Stomach smooth muscle (tissue), 2 donors: ENCODE measurements at regions not wholly inside any gene's neighbourhood (a gene's known extent, or its start where the extent isn't known, plus 50 kb on each side); places are given as distances from the start of the nearest gene placed in this dataset.

ENCODE experiments used
- H3K27ac ChIP-seq: one replicate; pipeline ENCODE4 v1.7.0; 2013; ENCODE audit warnings: mild to moderate bottlenecking, low read length, inconsistent platforms
- H3K27me3 ChIP-seq, 2 donors: one replicate each; pipeline ENCODE4 v1.7.0; 2013; ENCODE audit warnings: low read length in 2 of 2; ENCODE audit not compliant: insufficient read depth in 2 of 2, control insufficient read depth in 1 of 2
- H3K36me3 ChIP-seq, 2 donors: one replicate each; pipeline ENCODE4 v1.7.0; 2013; ENCODE audit warnings: low read length in 2 of 2; ENCODE audit not compliant: control insufficient read depth in 2 of 2, insufficient read depth in 2 of 2
- H3K4me1 ChIP-seq: one replicate; pipeline ENCODE4 v1.7.0; 2013; ENCODE audit warnings: low read length; ENCODE audit not compliant: control insufficient read depth, insufficient read depth
- H3K4me3 ChIP-seq, 2 donors: one replicate each; pipeline ENCODE4 v1.7.0; 2013; ENCODE audit warnings: low read length in 2 of 2
- H3K9ac ChIP-seq, 2 donors: one replicate each; pipeline ENCODE4 v1.7.0; 2013; ENCODE audit warnings: low read length in 2 of 2, mild to moderate bottlenecking in 1 of 2
- H3K9me3 ChIP-seq, 2 donors: one replicate each; pipeline ENCODE4 v1.7.0; 2013; ENCODE audit warnings: low read length in 2 of 2; ENCODE audit not compliant: control insufficient read depth in 2 of 2
- donor health status: healthy.
- donor health status: Pancreatic carcinoma.

DNA sequence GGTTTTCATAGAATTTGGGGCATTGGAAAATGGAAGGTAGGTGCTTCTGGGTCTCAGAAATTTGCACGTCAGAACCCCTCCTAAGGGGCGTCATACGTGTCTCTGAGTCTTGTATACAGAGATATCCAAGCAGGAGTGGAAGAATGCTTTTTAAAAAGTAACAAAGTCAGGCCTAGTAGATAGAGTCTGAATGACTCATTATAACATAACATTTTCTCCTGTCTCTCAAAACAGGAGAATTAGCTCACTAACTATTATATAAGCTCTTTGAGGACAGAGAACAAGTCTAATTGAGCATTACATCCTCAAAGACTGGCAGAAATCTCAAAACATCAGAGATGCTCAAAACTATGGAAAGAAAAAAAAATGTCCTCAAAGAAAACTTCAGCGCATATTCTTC lies 86.1 kb upstream of the CCL2 start:
- Histone ChIP-seq H3K9me3 (no peaks in the 10 kb centered on the region), H3K9ac (no peak overlapping the region), H3K4me3 (no peak overlapping the region), H3K27ac (no peak overlapping the region), H3K4me1 (no peaks in the 10 kb centered on the region), H3K27me3 (peaks cover 13 to 21% of the 10 kb centered on the region in 2 donors), H3K36me3 (no peaks in the 10 kb centered on the region)

DNA sequence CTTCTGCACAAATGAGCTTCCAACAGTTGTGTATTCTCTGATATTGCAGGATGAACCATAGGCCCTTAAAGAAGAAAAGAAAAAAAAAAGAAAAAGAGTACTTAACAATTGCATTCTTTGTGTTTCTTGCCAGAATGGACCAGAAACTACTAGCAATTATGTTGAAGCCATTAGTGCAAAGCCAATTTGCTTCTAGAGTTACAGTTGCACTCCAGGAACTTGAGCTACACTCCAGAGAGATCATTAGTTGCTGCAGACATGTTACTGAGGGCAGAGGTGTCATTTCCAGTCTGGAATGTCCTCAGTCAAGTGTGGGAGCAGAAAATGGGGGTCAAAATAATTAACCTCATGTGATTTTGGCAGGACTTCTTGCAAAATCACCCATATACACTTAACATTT lies 85.6 kb upstream of the CCL2 start:
- no peak overlapping the region for H3K9ac ChIP-seq
- H3K27ac ChIP-seq, result no peak overlapping the region
- no peaks in the 10 kb centered on the region for H3K4me1 ChIP-seq
- no peak overlapping the region for H3K4me3 ChIP-seq
- no peaks in the 10 kb centered on the region for H3K9me3 ChIP-seq
- no peaks in the 10 kb centered on the region for H3K36me3 ChIP-seq
- peaks cover 10 to 19% of the 10 kb centered on the region in 2 donors for H3K27me3 ChIP-seq

DNA sequence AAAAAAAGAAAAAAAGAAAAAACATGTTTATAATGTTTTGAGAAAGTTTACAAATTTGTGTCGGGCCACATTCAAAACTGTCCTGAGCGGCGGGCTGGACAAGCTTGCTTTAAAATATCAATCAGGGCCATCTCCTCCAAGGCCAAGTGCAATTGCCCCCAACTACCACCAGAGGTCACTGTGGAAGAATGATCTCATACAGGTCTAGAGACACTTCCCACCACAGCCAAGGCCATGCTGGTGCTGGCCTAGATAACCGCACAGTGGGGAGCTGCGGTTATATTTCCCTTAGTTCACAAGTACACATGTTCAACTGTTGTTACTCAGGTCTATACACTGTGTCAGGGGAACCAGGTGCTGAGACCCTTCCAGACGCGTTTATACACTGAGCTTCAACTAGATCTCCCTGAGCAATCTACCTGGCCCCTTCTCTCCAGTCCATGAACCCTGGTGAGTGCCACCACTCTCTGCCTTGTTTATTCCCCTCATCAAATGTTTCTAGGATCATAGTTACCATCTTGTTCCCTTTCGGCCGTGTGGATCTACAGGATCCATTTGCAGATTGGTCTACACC lies 83.8 kb upstream of the CCL2 start:
- Histone ChIP-seq H3K27ac (no peak overlapping the region), H3K4me1 (no peaks in the 10 kb centered on the region), H3K4me3 (no peak overlapping the region), H3K9ac (no peak overlapping the region), H3K9me3 (no peaks in the 10 kb centered on the region), H3K27me3 (peaks cover 6 to 11% of the 10 kb centered on the region in 2 donors), H3K36me3 (no peaks in the 10 kb centered on the region)

DNA sequence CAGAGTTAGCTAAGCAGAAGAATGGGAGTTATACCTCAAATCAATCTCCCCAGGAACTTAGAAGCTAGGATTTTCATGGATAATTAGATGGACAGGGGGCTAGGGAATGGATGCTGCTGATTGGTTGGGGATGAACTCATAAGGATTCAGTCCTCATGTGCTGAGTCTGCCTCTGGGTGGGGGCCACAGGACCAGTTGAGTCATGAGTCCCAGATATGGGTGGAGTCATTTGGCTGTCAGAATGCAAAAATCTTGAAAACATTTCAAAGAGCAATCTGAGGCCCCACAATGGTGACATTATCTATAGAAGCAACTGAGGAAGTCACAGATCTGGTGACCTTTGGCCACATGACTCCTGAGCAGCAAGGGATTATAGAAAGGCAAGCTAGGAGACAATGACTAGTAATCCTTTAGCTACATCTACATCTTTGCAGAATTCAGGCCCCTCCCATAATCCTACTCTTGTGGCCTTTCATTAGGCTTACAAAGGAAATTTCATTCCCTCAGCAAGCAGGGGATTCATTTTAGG lies 82.6 kb upstream of the CCL2 start:
- no peak overlapping the region for H3K27ac ChIP-seq
- no peak overlapping the region for H3K4me3 ChIP-seq
- no peak overlapping the region for H3K9ac ChIP-seq
- H3K9me3 ChIP-seq, result no peaks in the 10 kb centered on the region
- no peaks in the 10 kb centered on the region for H3K36me3 ChIP-seq
- peaks cover 6 to 8% of the 10 kb centered on the region in 2 donors for H3K27me3 ChIP-seq
- peaks cover 3% of the 10 kb centered on the region for H3K4me1 ChIP-seq

DNA sequence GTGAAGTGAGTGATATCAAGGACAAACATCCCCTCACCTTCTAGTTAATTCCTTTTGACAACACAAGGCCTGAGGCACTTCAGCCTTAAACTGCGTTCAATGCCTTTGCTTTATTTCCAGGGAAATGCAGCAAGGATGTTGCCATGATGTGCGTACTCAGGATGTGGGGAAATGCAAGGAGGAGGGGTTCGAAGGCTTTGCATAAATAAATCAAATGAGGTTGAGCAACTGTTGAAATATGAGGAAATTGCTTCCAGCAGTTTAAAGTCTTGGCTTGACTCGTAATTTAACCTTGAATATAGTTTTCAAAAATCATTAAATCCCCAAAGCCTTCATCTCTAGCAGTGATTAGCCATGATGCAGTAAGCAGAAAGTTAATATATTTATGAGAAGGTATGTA lies 81.8 kb upstream of the CCL2 start:
- peaks cover 4% of the 10 kb centered on the region for H3K4me1 ChIP-seq
- H3K4me3 ChIP-seq, result no peak overlapping the region
- no peak overlapping the region for H3K27ac ChIP-seq
- no peaks in the 10 kb centered on the region for H3K36me3 ChIP-seq
- H3K9me3 ChIP-seq, result no peaks in the 10 kb centered on the region
- no peak overlapping the region for H3K9ac ChIP-seq
- peaks cover 6 to 8% of the 10 kb centered on the region in 2 donors for H3K27me3 ChIP-seq

DNA sequence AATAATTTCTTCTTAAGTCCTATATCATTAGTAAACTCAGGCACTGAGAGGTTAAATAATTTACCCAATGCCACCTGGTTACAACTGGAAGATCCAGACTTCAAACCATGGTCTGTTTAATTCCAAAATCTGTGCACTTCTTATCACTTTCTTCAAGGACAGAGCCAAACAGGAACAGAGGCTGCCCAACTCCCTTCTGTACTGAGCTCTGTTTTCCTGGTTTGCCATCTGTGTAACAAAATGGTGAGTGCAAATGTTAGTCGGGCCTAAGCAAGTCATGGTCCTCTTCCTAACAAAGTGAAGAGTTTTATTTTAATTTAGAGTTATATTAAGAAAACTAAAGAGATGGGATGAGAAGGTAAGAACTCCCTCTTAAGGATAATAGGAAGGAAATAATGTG lies 80.6 kb upstream of the CCL2 start:
- H3K4me3 ChIP-seq, result no peak overlapping the region
- peaks cover 6 to 11% of the 10 kb centered on the region in 2 donors for H3K27me3 ChIP-seq
- no peaks in the 10 kb centered on the region for H3K36me3 ChIP-seq
- no peak overlapping the region for H3K27ac ChIP-seq
- H3K4me1 ChIP-seq, result peaks cover 4% of the 10 kb centered on the region
- H3K9me3 ChIP-seq, result no peaks in the 10 kb centered on the region
- no peak overlapping the region for H3K9ac ChIP-seq

DNA sequence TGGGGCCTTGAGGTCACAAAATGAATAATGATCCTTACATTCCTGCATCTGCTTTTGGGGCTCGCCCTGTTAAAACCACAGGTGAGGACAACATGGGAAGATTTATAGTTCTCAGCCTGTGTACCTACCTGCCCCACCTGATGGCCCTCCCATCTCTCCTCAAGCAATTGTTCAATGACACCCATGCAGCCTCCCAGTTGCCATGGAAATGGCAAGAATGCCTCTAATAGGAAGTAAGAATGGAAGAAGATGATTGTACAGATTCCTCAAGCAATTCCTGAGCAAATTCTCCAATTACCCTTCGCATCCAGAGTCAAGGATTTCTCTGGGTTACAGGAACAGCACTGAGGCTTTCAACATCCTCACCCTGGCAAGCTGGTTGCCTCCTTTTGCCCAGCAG lies 78.6 kb upstream of the CCL2 start:
- Histone ChIP-seq H3K4me3 (no peak overlapping the region), H3K27me3 (peaks cover 7 to 9% of the 10 kb centered on the region in 2 donors), H3K9me3 (no peaks in the 10 kb centered on the region), H3K9ac (no peak overlapping the region), H3K4me1 (peaks cover 4% of the 10 kb centered on the region), H3K36me3 (no peaks in the 10 kb centered on the region), H3K27ac (no peak overlapping the region)

- Histone ChIP-seq H3K4me1 (peaks cover 4% of the 10 kb centered on the region), H3K9me3 (no peaks in the 10 kb centered on the region), H3K27me3 (peaks cover 7 to 9% of the 10 kb centered on the region in 2 donors), H3K36me3 (no peaks in the 10 kb centered on the region), H3K9ac (no peak overlapping the region), H3K27ac (no peak overlapping the region), H3K4me3 (no peak overlapping the region)
Observed at GRCh38 chr17:34177642-34178041, 77.4 kb upstream of the CCL2 start.

GRCh38 chr17:34178092-34178491 lies 77.0 kb upstream of the CCL2 start:
- no peaks in the 10 kb centered on the region for H3K9me3 ChIP-seq
- H3K4me1 ChIP-seq, result peaks cover 4% of the 10 kb centered on the region
- H3K4me3 ChIP-seq, result no peak overlapping the region
- H3K27ac ChIP-seq, result no peak overlapping the region
- H3K9ac ChIP-seq, result no peak overlapping the region
- H3K36me3 ChIP-seq, result no peaks in the 10 kb centered on the region
- peaks cover 6 to 7% of the 10 kb centered on the region in 2 donors for H3K27me3 ChIP-seq

DNA sequence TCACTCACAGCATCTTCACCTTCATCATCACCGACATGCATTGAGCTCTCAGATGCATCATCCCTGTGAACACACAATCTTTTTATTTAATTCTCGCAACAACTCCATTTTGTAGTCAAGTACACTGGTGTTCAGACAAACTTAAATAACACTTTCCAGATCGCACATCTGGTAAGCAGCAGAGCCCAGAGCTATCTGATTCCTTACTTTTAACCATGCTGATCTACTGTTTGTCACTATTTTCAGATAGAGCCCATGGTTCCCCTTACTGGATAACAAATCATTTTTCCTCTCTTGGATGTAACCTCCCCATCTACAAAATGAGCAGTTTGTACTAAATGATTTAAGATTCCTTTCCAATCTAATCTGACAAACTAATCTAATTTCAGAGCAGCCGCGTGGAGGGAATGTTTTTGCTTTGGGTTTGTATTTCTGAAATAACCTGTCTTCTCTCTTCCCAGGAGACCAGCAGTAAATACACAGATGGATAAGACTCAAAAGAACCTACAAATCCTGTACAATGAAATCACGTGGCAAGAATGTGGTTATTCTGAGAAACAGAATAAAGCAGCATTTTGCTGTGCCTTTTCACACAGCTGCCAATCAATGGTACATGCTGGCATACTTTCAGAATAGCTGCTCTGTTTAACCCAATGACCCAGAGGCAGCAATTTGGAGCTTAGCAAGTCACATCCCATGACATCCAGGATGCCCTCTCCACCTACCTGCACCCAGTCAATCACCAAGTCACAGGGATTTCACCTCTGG lies 72.9 kb upstream of the CCL2 start:
- Histone ChIP-seq H3K27me3 (peaks cover 3 to 4% of the 10 kb centered on the region in 2 donors), H3K4me1 (peaks cover 4% of the 10 kb centered on the region), H3K9me3 (no peaks in the 10 kb centered on the region), H3K27ac (no peak overlapping the region), H3K36me3 (no peaks in the 10 kb centered on the region), H3K9ac (no peak overlapping the region), H3K4me3 (no peak overlapping the region)

GRCh38 chr17:34195987-34196386 lies 59.1 kb upstream of the CCL2 start:
- no peak overlapping the region for H3K27ac ChIP-seq
- H3K4me1 ChIP-seq, result peaks cover 4% of the 10 kb centered on the region
- peaks cover 0 to 2% of the 10 kb centered on the region in 2 donors for H3K9me3 ChIP-seq
- peaks cover 0 to 5% of the 10 kb centered on the region in 2 donors for H3K27me3 ChIP-seq
- H3K4me3 ChIP-seq, result no peak overlapping the region
- H3K36me3 ChIP-seq, result no peaks in the 10 kb centered on the region
- H3K9ac ChIP-seq, result no peak overlapping the region
